8988T (cell line): ENCODE measurements at regions not wholly inside any gene's neighbourhood (a gene's known extent, or its start where the extent isn't known, plus 50 kb on each side); places are given as distances from the start of the nearest gene placed in this dataset.

Source experiments
- DNase-seq: peaks from one replicate; pipeline ENCODE4 v3.0.0; 2011

DNA sequence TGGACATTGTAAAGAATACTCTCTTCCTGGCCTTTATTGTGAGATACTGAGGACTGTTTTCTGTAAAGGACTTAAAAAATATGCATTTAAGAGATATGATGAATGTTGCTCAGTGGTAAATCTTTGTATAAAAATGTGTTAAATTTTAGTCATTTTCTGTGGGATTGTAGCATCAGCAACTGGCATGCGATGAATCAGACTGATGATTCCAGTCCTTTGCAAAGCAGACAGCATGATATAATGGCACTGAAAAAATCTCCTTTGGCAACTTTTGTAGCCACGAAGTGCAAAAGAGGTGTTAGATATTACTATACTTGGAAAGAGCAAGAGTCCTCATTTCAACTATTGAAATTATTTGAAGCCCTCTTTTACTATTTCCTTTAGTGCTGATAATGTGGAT, 678.7 kb downstream of the PLCL1 start:
- DNase-seq: no peak

GRCh38 chr2:198479065-198479464, 674.7 kb downstream of the PLCL1 start:
- no peak for DNase-seq

- no peak for DNase-seq
These were observed 674.0 kb downstream of the PLCL1 start for GRCh38 chr2:198478361-198478760.

DNA sequence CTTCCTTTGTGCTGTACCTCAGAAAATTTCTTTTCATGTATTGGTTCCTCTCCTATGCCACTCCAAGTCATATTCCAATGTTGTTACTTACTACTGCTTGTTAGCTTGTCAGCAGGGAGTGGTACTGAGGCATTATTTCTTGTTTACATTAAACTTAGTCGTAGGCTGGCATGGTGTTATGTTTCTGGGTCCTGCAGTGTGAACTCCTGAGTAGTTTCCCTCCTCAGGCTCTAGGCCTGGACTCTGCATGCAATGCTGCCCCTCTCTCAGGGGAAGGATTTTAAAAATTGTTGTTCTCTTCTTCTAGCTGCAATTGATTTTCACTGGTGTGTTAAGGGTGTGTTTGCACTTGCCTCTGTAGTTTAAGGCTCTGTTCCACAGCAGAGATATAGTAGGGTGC, 671.6 kb downstream of the PLCL1 start:
- DNase-seq: no peak

DNA sequence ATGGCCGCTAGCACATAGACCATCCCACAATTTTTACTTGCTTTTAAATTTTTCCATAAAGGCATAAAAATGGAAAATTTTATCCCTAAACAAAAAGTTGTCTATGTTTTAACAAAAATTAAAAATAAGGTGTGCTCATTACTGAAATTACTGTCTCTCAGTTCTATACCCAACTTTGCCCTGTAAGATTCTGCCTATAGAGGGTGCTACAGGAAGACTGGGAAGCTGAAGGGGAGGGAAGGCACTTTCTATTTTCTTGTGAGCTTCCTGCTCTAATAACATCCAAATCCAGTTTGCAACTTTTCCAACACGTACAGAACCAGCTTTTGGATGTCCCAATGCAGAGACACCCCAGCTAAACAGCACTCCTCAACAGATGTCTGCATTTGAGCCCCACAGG, 666.9 kb downstream of the PLCL1 start:
- no peak for DNase-seq

DNA sequence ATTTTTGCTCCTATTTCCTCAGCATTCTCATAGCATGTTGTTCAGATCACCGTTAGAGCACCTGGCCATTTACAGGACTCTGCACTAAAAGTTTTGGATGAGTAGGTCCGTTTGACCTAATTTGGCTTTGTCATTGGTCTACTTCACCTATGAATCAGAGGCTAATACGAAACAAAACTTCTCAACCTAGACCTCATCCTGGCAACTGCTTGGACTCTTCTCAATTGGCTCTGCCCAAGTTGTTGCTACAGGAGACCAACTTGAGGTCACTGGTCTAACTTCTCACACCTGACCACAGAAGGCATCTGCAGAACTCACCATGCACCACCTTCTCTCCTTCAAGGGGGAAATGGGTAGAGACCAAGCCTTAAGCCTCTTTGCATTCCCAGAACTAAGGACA, 663.7 kb downstream of the PLCL1 start:
- DNase-seq: no peak

DNA sequence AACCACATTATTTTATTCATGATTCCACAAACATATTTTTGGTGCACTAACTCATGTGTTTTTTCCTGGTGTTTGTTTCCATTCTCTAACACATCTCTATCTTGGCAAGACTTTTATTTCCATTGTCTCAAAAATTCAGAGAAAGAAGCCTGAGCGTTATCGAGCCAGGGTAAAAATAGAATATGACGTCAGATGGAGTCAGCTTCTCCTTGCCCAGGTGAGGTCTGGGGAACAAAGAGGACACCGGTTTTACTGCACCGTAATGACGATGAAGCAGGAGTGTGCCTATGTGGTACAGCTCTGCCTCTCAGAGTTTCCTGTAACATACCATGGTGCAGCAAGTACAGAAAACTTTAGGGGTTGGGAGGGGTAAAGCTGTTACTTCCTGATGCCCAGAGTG, 661.6 kb downstream of the PLCL1 start:
- DNase-seq: no peak

GRCh38 chr2:198456418-198456817, 652.0 kb downstream of the PLCL1 start:
- no peak for DNase-seq

DNA sequence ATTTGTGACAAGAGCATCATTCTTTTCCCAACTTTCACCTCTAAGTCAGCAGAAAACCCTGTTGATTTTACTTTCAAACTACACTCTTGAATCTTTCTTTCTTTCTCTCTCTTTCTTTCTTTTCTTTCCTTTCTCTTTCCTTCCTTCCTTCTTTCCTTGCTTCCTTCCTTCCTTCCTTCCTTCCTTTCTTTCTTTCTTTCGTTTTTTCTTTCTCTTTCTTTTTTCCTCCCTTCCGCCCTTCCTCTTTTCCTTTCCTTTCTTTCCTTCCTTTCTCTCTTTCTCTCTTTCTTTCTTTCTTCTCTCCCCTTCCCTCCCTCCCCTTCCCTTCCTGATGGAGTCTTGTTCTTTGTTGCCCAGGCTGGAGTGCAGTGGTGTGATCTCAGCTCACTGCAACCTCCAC, 649.5 kb downstream of the PLCL1 start:
- no peak for DNase-seq

- DNase-seq: no peak
These were observed 647.9 kb downstream of the PLCL1 start for GRCh38 chr2:198452327-198452726.

DNA sequence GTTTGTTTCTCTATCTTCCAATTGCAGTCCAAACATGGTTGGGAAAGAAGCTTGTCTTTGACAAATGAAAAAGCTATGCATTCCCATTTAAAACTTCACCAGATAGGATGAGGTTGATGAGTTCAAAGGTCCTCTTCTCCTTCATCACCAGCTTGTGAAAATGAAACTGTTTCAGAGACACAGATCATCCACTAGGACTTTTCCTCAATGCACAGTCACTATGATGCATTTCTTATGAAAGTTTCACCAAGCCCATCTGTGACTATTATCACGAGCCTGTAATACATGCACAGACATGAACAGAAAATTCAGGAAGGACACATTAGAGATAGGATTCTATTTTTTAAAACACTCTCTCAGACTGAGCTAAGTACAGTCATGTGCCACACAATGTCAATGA, 644.4 kb downstream of the PLCL1 start:
- DNase-seq: no peak

DNA sequence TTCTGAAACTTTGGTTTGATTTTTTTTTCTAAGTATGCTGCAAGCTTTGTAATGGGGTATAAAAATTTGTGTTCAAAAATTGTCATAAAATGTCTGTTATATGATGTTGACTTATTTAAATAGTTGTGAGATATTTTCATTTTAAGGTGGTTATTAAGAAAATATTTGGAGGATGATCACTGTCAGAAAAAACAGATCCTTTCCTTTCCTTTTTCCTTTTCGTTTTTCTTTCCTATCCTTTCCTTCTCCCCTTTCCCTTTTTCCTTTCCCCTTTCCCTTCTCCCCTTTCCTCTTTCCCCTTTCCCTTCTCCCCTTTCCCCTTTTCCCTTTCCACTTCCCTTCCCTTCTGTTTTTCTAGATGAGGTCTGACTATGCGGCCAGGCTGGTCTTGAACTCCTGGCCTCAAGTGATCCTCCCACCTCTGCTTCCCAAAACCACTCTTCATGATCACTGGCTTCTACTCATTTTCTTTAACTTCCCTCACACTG, 640.5 kb downstream of the PLCL1 start:
- DNase-seq: no peak

DNA sequence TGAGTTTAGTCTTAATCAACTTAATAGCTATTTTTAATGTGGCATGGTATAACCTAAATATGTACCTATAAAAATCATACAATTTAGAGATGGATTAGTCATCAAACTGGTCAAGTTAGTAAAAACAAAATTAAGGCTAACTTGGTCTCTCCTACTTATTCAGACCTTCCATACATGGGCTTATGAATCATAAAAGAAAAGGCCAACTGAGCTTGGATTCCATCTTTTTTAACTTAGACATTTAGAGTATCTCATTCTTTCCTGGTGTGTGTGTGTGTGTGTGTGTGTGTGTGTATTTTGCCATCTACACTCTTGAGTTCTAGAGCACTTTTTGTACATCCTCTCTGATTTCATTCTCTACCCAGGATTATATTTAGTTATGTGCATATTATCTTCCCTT, 637.5 kb downstream of the PLCL1 start:
- DNase-seq: no peak

DNA sequence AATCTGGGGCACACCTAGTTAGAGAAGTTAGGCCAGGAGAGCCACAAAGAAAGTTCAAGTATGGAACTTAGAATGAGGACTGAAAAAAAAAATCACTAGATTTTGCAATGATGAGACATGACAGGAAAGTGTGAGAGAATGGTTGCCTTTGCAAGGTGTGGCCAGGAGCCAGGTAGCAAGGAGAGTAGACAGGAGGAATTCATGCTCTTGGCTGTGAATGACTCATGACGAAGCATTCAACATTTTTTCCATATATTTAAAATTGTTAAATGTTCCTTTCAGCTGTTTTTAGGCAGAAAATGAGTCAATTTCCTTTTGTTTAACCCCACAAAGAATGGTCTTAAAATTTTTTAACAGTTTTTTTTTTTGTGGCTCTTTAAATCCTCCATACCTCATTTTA, 636.9 kb downstream of the PLCL1 start:
- DNase-seq: no peak

DNA sequence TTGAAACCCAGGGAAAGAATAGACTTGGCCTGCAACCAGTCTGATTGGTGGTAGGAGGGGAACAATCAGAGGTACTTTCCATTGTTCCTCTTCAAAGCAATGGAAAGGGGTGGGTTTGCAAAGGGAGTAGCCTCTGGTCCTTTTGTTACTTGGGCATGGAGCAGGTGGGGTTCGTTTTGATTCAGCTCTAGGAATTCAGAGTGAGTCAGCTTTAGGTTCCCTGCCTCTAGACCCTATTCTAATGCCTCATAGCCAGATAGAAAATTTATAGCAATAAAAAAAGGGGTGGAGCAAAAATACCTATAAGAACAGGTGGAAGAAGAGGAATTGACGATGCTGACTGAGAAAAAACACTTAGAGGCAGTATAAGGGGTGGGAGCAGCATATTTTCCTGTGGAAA, 636.4 kb downstream of the PLCL1 start:
- no peak for DNase-seq

DNA sequence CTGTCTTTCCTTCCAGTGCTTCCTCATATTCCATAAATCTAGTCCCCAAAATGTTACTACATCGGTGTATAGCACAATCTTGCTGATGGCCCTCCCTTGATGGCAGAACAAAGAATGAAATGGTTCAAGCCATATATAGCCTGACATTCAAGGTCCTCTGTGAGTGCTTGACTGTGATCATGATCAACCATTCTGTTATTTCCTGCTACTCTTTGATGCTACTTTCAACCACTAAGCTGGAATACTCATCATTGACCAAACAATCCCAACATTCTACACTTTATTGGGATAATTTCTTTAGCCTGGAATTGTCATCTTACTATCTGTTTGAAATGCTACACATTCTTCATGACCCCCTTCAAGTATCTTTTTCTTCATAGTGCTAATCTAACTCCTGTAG, 633.9 kb downstream of the PLCL1 start:
- no peak for DNase-seq

DNA sequence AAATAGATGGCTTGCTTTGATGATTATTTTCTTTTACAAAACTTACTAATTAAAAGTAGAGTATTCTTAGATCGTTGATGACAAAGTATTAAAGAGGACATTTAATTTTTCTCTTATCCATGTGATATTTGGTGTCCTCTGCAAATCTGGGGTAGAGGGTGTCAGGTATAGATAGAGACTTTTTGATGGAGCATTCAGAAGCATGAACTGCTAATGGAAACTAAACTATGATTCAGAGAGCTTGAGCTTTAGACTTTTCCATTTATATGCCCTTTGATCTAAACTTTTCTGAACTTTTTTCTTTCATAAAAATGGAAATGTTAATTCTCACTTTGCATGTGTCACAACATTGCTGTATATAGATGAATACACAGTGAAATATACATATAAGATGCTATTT, 619.7 kb downstream of the PLCL1 start:
- DNase-seq: no peak

GRCh38 chr2:198417836-198418235, 613.4 kb downstream of the PLCL1 start:
- DNase-seq: no peak

- no peak for DNase-seq
These were observed 610.6 kb downstream of the PLCL1 start for GRCh38 chr2:198414976-198415375.

DNA sequence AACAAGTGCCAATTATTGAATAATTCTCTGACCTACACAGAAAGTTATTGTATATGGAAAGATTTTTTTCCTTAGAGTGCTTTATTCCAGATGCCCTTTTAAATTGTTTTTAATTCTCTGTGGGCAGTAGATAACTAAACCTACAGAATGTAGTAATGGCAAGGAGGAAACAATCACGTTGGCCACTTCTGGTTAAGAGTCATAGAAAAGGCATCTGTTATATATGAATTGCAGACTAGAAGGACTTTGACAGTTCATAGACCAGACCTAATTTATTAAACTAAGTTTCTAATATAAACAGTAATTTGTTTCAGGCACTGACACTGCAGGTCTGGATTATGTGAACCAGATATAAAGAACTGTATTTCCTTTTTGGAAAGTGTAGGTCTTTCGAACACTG, 607.5 kb downstream of the PLCL1 start:
- DNase-seq: no peak

- no peak for DNase-seq
These were observed 603.8 kb downstream of the PLCL1 start for GRCh38 chr2:198408171-198408570.

DNA sequence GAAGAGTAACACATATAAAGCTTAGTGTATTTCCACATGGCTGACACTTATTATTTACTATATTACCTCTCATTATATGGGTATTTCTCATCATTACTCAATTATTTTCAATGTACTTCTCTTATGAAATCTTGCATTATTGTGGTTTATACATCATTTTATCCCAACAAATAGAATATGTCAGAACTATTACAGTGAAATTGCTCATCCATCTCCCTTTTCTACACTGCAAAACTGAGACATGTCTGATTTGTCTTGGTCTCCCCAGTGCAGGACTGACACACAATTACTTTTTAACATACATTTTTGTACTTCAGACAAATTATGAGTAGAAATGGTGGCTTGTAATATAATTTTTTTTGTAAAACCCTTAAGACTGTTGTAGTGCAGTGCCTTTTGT, 600.9 kb downstream of the PLCL1 start:
- DNase-seq: no peak

- no peak for DNase-seq
These were observed 597.3 kb downstream of the PLCL1 start for GRCh38 chr2:198401644-198402043.

DNA sequence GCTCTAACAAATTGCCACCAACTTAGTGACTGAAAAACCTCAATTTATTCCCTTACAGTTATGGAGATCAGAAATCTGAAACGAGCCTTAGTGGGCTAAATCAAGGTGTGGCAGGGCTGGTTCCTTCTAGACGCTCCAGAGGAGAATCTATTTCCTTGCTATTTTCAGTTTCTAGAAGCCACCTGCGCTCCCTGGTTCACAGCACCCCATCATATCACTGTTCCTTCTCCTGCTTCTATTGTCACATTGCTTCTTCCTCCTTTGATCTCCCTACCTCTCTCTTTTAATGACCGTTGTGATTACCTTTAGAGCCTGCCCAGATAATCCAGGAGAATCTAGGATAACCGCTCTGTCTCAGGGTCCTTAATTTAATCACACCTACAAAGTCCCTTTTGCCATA, 596.6 kb downstream of the PLCL1 start:
- DNase-seq: no peak

GRCh38 chr2:198394208-198394607, 589.8 kb downstream of the PLCL1 start:
- DNase-seq: no peak

- DNase-seq: no peak
These were observed 586.3 kb downstream of the PLCL1 start for GRCh38 chr2:198390670-198391069.
